ENCODE measurements at regions not wholly inside any gene's neighbourhood (a gene's known extent, or its start where the extent isn't known, plus 50 kb on each side); places are given as distances from the start of the nearest gene placed in this dataset.

DNA sequence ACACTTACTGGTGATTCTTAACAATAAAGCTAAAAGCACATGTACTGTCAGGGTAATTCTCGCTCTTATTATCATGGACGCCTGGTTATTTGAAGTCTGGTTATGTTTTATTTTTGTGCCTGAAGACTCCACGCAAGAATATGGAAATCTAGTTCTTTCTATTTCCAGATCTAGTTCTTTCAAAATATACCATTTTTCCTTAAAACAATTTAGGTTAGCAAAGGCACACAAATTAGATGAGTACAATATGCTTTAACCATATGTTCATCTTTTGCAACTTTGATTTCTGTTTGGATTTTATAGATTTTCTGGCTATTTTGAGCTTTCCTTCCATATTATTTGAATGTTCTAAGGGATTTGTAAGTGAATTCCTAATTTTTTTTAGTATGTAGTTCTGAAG, 1783.1 kb downstream of the PCDH7 start:
- DNase-seq: no peak

DNA sequence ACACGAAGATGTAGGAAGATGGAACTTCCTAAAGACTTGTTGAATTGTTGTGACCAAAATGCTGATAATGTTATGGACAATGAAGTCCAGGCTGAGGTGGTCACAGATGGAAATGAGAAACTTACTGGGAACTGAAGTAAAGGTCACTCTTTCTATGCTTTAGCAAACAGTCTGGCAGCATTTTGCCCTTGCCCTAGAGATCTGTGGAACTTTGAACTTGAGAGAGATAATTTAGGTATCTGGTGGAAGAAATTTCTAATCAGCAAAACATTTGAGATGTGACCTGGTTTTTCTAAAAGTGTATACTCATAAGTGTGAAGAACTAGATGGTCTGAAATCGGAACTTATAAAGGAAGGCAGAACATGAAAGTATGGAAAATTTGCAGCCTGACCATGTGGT, 1785.9 kb downstream of the PCDH7 start:
- no peak for DNase-seq

DNA sequence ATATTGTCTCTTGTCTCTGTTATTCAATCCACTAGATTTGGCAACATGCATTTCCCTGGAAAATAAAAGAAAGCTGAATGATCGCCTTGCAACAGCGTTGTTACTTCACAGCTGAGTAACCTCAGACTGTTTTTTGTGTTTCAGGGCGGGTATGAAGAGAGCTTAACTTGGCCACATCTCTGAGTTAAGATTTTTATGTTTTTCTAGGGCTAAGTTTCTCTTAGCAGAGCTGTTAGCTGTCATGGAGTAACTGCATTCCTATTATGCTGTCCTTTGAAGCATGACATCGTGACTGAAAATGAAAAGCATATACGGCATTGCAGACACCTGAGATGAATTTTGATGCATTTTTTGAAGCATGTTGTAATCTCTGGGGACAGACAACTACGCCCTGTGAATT, 1798.9 kb downstream of the PCDH7 start:
- DNase-seq: peak; percentile 35

DNA sequence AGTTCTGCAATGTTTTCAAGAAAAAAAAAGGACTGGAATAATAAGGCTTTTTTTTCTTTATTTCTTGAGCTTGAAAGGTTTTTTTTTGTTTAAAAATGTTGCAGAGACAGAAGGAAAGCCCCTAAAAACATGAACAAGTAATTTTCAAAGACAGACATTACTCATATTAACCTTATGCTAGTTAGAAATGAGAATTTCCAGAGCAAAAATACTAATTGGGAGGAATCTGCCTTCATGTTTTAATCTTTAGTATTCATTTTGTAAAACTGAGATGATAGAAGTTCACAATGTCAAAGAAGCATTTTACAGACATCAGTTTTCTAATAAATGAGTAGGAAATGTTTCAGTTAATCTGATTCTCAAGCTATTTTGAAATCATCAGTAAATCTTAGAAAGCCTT, 1805.3 kb downstream of the PCDH7 start:
- DNase-seq: no peak

DNA sequence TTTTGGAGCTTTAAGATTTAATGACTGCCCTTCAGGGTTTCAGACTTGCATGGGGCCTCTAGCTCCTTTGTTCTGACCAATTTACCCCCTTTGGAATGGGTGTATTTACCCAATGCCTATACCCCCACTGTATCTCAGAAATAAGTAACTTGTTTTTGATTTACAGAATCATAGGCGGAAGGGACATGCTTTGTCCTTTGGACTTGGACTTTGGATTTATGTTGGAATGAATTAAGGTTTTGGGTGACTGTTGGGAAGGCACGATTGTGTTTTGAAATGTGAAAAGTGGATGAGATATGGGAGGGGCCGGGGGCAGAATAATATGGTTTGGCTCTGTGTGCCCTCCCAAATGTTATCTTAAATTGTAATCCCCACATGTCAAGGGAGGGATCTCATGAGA, 1824.7 kb downstream of the PCDH7 start:
- DNase-seq: no peak

DNA sequence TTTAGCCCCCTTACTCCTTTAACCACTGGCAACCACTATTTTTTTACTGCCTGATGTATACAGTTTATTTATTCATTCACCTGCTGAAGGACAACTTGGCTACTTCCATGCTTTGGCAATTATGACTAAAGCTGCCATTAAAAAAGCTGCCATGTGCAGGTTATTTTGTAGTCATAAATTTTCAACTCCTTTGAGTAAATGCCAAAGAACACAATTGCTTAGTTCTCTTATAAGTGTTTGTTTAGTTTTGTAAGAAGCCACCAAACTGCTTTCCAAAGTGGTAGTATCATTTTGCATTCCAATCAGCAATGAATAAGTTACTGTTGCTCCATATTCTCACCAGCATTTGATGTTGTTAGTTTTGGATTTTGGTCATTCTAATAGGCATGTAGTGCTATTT, 1831.8 kb downstream of the PCDH7 start:
- no peak for DNase-seq

DNA sequence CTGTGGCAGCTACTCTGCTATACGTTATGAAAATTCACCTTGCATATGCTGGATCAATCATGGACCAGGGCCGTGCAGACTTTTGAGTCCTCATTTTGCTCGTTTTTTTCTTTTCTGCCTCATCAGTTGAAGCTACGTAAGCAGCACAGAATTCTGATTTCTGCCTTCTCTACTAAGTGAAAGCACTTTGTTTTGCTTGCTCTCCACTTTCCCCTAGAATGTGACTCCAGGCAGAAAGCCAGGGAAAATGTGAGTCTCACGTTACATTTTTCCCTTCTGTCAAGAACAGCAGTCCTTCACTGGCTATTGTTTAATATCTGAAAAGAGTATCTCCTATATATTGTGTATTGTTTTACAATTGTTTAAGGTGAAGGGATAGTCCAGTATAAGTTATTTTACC, 1840.1 kb downstream of the PCDH7 start:
- DNase-seq: no peak

DNA sequence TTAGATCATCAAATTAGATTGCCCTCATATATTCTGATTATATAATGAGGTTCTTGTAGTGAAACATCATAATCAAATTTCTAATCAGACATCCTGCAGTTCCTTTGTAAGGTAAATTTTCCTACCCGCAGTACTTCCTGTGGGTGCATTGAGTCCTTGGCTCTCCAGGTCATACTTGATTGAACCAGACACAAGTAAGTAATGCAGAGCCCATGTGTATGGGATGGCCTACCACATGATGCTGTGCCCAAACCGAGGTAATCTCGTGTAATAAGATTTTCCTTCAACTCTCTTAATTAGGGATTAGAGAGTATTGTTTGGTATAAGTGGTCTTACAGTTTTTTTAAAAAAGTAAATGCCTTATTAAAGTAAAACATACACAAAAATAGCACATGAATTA, 1841.8 kb downstream of the PCDH7 start:
- DNase-seq: no peak

DNA sequence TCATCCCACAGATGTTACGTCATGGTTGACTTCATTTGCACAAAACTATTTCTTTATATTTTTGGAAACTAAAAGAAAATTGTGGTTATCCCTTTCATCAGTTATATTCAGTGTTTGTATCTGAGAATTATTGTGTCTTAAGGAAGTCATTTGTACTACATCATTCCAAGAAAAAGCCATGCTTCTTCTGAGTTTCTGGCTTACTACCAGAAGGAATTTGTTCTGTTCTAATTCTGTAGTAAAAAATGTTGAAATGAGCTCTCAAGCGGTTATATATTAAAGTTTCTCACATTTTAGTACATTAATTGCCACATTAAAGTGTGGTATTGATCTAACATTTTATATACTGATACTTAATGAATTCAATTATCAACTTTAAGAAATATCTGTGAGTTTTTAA, 1844.5 kb downstream of the PCDH7 start:
- no peak for DNase-seq

DNA sequence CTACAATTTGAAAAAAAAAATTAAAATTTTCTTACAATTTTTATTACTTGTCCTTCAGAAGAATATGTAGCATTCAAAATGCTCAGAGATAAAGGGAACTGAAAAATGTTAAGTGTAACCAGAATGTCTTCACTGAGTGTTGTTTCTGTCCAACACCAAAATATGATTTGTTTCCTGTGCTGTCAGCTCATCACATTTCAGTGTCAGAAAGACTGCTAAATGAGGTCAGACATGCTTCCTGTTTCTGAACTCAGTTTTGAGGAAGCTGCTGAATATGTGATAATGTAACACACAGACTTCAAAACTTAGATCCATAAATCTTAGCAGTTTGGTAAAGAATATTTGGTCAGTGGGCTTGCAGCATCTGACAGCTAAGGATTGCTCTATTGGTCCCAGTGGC, 1849.7 kb downstream of the PCDH7 start:
- DNase-seq: peak; percentile 83

DNA sequence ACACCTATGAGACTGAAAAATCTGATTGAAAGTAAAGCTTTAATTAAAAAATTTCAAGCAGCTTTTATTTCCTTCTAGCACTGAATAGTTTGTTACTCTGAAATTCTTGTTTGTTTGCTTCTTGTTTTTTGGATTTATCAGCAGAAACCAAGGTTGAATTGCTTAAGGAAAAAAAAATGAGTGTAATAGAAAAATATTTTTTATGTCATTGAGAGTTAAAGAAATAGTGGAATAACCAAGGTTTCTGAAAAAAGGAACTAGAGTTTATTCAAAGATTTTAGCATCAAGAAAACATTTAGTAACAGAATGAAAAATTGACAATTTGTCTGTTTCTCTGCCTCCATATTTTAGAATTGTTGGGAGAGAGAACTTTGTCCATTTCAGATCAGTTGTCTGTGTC, 1852.2 kb downstream of the PCDH7 start:
- no peak for DNase-seq

DNA sequence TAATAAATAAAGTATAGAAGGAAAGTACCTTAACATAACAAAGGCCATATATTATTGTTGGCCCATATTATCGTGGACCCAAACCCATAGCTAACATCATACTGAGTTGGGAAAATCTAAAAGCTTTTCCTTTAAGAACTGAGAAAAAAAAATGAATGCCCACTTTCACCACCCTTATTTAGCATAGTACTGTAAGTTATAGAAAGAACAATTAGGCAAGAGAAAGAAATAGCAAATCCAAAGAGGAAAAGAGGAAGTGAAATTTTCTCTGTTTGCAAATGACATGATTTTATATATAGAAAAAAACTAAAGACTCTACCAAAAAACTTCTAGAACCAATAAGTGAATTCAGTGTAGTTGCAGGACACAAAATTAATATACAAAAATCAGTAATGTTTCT, 1854.6 kb downstream of the PCDH7 start:
- peak; percentile 36 for DNase-seq

DNA sequence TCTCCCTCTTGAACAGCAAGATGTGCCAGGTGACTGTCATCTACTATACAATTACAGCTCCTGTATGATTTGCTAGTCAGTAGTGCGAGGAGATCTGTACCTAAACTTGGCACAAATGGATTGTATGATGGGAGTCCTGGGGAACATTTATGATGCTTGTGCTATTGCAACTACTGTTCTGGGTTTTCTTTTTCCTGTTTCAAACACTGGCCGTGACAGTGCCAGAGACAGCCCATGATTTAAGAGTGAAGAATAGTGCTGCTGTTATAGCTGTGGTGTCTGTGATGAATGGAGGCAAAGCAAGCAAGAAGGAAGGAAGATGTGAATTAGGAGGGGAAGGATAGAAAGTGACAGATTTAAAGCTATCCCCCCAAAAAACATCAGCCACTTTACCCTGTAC, 1868.9 kb downstream of the PCDH7 start:
- no peak for DNase-seq

DNA sequence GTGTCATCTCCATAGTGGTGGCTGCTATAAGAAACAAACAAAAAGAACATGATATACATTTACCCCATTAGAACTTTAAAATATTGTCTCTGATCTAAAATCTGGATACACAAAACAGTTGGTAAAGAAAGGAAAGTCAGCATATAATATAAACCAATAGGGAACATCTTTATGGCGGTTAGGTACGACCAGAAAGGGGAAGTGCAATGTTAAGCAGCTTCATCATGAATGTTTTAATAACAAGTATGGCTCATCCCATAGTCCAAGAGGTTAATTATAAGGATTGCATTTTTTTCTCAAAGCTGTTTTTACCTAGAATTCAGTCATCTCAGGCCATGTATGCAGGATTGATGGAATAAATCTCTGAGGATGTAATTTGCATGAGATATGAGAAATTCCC, 1869.7 kb downstream of the PCDH7 start:
- no peak for DNase-seq

DNA sequence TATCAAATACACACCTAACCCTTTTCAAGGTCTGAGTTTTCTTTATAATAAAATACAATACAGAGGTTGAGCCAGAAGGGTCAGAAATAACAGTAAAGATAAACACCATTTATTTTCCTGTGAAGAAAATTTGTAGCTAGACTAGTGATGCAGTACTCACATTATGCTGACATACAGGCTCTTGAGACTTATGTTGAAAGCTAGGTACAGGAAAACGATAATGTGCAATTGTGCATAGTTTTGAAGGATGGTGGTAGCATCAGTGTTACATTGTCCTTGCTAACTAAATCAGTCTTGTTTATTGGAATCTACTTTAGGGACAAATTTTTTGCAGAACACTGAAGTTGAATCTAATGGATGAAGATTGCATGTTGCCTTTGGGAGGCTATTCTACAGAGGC, 1877.2 kb downstream of the PCDH7 start:
- no peak for DNase-seq

DNA sequence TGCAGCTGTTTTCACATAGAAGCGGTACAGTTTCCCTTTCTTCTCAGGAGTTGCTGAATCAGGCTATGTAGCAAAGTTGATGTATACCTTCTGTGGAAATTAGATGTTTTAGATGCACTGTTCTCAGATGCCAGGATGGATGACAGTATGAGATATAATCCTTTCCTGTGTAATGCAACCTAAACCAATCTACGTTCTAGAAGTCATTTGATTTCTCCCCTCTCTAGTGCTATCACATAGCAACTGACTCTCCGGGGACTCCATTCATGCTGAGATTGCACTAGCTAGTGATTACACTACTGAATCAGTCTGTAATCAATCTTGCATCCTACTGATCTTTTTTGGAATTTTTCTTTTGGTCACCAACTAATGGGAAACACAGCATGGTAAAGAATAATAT, 1881.7 kb downstream of the PCDH7 start:
- DNase-seq: no peak

DNA sequence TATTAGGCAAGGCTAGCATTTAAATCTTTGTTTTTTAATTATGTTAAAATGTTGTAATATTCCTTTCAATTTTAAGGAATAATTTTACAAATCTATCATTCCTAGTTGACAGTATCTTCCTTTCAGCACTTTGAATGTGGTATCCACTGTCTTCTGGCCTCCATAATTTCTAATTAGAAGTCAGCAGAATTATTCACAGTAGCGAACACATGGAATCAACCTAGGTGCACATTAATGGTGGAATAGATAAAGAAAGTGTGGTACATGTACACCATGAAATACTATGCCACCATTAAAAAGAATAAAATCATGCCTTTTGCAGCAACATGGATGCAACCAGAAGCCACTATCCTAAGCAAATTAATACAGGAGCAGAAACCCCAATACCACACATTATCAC, 1887.8 kb downstream of the PCDH7 start:
- no peak for DNase-seq

DNA sequence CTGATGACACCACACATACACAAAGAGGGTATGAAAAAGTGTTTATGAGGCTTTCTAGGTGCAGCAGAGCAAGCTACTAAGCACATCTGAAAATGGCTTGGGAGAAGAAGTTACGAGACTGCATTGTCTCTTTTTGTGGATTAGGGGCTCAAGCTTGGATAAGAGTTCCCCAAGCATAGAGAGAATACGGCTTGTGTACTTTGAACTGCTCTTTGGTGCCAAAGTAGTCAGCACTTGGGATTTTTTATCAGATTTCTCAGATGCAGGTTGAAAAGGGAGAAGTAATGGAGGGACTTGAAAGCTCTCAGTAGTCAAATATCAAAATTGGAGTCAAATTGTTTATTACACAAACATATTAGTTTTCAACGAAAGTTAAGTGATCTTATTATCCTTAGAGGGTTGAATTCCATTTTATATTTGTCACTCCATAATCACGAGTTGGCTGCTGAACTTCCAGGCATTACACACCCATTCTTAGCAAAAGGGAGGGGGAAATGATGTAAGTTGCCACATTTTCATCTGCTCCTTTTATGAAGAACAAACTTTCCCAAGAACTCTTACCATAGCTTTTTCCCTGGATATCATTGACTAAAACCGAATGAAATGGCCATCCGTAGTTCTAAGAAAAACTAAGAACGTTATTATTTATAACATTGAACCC, 1904.9 kb downstream of the PCDH7 start:
- no peak for DNase-seq

DNA sequence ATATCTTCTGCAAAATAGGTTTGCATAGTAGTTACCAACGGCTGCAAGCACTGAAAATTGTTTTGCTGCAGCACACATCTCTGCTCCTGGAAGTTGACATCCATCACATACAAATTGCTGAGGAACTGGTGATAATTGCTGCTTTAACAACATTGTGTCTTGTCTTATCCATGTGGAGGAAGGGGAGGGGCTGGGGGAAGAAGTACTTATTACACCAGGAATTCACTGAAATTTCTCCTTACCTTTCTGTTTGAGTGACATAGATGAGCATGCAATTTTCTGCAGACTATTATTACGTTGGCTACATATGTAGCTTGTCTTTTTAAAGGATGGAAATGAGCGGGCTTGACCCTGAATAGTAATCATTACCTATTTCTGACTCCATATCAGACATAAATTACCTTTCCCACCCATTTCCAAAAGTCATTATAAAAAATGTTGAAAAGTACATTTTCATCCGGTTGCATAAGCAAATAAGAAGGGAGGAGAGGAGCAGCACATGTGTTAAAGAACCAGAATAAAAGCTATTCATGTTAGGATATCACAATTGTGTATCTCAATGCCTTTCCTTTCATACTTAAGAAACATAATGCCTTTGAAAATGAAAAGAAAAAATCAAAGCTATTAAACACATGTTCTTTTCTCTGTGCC, 1905.6 kb downstream of the PCDH7 start:
- DNase-seq: no peak

DNA sequence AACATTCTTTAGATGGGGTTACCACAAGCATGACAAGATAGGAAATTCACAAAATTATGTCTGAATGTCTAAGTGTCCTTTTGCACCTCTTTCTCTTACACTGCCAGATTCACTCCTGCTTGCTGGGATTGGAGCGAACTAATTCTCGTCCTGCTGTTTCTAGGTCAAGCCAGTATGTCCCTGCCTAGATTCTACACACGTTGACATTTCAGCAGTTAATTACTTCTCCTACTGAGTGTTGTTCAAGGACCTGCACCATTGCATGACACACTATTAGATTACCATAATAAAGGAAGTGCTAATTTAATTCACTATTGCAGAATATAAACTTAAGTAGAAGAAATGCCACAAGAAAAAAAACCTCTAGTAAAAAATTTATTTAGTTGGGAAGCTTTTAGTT, 1911.7 kb downstream of the PCDH7 start:
- DNase-seq: no peak

DNA sequence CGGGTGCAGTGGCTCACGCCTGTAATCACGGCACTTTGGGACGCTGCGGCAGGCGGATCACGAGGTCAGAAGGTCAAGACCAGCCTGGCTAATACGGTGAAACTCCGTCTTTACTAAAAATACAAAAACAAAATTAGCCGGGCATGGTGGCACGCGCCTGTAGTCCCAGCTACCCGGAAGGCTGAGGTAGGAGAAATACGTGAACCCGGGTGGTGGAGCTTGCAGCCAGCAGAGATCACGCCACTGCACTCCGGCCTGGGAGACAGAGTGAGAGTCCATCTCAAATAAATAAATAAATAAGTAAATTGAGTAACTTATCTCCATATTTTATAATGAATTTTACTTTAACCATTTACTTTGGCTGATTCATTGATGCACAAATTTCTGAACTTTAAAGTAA, 1913.3 kb downstream of the PCDH7 start:
- DNase-seq: no peak

DNA sequence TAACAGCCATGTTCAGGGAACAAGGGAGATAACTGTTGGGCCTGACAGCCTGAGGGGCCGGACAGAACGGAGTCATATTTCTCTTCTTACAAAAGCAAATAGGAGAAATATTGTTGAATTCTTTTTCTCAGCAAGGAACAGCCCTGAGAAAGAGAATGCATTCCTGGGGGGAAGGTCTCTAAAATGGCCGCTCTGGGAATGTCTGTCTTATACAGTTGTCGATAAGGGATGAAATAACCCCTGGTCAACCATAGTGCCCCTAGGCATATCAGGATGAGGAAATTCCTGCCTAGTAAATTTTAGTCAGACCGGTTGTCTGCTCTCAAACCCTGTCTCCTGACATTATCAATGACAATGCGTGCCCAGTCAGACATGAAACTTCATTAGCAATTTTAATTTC, 1925.5 kb downstream of the PCDH7 start:
- DNase-seq: peak; percentile 17

DNA sequence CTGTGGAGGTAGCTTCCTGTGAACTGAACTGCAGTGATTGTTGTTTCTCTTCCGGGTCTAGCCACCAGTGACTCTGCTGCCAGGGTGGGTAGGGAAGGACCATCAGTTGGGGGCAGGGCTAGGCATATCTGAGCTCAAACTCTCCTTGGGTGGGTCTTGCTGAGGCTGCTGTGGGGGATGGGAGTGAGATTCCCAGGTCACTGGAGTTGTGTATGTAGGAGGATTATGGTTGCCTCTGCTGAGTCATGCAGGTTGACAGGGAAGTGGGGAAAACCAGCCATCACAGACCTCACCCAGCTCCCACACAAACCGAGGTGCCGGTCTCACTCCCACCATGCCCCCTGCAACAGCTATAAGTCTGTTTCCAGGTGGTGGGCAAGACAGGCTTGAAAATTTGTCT, 1937.8 kb downstream of the PCDH7 start:
- DNase-seq: no peak

DNA sequence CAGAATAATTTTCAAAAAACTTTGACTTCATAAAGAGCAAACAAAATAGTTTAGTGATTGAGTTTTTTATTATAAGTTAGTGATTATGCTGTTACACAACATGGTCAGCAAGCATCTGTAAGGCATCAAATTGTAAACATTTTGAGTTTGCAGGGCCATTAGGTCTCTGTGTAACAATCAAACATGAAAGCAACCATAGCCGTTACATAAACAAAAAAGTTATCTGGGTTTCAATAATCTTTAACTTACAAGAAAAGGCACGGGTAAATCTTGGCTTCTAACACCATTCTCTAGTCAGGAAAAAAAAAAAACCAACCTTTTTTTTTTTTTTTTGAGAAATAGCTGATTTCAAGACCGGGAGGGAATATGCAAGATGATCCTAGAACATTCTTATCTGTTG, 1941.1 kb downstream of the PCDH7 start:
- no peak for DNase-seq

DNA sequence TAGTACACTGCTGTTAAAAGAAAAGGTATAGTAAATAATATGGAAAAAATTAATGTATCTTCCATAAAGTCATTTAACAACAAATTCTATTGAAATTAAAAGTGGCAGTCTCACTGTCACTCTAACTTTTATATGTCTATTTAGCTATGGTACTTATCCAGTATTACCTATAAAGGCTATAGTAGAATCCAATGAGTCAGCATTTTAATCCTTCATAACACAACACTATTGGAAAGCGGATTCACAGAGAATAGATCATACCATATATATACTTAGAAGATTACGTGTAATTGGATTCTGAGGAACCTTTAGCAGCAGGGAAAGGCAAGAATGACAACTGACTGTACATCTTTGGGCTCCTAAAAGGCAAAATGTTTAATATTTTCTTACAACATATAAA, 1942.6 kb downstream of the PCDH7 start:
- DNase-seq: no peak

Data from OCI-M1 (cell line).